HG02763 (cell line): ENCODE measurements at regions not wholly inside any gene's neighbourhood (a gene's known extent, or its start where the extent isn't known, plus 50 kb on each side); places are given as distances from the start of the nearest gene placed in this dataset.

Source experiments
- ATAC-seq: cut with Tn5 transposase; IDR thresholded peaks from one replicate; pipeline ENCODE4 v1.9.1; 2021; ENCODE audit warnings: mild to moderate bottlenecking, moderate library complexity; ENCODE audit not compliant: unreplicated experiment

DNA sequence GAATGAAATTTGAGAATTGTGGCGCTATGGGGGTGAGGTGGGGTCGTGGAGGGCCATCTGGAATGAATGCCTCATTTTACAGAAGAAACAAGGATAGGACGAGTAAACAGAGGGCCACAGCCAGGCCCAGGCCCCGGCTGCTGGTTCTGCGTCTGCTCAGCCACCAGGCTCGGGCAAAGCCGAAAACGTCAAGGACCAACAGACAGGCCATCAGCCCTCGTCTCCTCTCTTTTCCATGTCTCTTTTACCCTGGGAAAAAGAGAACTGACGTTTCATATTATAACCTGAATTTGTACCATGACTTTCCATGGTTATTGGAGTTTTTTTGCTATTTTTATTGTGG is 212.4 kb upstream of the ARID1B start:
- no peak for ATAC-seq

DNA sequence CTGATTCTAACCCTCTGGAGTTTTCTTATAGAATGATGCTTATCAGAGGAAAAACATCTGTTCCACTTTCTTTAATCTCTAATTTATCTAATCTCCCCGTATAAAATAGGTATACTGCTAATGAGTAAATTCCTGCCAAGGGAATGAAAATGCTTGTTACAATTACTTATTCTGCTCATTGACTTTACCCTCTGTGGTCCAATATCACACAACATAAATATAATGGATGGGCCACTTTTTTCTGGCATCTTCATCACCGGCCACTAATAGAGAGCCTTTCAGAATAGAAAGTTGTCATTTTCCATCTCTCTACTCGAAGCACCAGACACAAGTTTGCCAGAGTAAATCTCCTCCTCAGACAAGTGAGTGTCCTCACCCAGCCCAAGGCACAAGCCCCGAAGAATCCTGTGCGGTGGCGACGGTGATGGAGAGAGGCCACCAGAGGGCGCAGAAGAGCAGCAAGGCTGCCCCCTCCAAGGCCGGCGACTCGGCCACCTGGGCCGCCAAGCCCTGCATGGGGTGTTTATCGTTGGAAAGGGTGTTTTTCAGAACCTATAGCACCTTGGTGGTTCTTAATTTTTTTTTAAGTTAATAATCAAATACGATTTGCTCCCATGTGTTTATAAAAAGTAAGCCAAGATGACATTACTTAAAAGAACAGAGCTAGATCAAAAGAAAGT is 212.9 kb upstream of the ARID1B start:
- ATAC-seq, result peak; percentile 93

DNA sequence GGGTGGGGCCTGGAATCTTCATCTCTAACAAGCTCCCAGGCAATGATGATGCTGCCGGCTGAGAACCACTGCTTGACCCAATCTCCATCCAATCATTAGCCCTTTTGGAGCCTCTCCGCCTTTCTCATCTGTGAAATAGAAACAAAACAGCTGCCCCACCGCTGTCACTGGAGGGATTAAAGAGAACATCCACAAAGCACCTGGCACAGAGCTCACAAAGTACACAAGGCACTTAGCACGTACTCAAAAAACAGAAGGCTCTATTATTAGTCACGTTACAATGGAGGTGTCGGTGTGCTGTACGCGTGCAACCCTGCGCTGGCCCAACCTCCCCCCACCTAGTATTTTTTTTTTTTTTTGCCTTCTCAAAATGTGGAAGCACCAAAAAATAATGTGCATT is 213.5 kb upstream of the ARID1B start:
- no peak for ATAC-seq

DNA sequence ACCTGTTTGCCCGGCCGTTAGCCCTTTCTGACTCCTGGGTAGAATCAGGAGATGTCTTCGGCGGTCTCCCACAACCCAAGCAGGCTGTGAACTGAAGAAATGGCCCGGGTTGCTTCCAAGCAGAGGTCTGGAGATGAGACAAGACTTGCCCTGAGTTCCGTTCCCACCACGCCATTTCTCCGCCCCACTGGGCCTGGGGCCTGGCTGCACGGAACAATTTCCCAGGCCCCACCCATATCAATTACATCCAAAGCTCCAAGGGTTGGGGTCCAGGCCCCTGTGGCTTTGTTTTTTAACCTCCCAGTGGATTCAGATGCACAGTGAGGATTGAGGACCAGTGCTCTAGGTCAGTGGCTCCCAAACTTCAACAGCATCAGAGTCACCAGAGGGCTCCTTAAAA is 214.5 kb upstream of the ARID1B start:
- ATAC-seq, result no peak

DNA sequence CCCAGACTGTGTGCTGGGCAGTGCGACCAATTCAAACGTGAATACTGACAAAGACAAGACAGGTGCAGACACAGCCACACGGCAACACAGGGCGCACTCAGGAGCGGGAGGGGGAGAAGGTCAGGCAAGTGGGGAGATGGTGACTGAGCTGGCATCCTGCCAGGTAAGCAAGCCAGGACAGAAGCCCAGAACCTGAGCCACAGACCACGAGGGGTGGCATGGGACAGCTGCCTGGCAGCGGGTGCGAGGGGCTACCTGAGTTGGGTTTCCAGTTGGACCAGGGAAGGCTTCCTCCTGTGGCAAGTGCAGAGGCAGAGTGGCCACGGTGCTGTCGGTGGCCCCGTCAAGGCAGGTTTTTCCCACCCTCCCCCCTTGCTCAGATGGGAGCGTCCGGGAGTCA is 215.2 kb upstream of the ARID1B start:
- no peak for ATAC-seq

DNA sequence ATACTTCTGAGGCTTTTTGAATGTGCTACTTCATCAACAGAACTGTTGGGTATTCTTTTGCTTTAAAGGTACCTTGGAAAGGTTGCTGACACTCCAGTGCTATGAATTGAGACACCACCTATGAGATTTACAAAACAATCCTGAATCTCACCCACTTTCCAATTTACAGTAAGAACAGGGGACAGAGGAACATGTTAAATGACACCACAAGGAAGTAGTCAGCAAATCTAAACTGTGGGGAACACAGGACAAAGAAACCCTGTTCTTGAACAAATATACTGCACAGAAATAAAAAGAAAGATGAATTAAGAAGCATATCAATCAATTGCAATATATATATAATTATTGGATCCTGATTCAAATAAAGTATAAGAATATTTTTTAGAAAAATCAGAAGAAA is 216.7 kb upstream of the ARID1B start:
- no peak for ATAC-seq

DNA sequence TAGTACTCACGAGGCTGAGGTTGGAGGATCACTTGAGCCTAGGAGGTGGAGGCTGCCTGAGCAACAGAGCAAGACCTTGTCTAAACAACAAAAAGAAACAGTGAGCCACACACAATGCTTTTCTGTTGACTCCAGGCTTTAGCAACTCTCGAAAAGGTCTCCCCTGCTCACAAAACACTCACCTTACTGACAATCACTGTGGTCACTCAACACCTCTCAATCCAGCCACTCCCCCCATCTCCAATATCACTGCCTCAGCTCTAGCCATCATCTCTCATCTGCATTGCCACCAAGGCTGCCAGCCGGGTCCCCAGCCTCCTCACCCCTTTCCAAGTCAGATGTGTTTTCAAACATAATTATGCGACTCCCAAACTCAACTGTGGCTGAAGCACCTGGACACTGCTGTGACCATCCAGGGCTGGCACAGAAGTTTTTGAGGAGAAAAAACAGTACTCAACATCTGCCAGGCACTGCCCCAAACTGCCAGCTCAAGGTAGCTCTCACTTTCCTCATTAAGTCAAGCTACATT is 218.0 kb upstream of the ARID1B start:
- ATAC-seq, result no peak

DNA sequence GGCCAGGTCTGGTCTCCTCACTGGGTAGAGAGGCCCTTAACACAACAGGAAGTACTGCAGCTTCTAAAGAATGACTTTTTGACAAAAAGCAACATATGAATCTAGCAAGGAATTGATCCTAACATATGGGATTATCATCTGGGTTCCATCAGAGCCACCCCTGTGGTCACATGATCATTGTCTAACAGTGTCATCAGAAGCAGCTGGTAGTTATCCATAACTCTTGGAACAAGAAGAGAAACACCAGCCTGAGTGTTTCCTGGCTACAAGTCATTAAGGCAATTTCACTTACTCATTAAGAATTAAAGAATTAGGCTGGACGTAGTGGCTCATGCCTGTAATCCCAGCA is 219.3 kb upstream of the ARID1B start:
- no peak for ATAC-seq

DNA sequence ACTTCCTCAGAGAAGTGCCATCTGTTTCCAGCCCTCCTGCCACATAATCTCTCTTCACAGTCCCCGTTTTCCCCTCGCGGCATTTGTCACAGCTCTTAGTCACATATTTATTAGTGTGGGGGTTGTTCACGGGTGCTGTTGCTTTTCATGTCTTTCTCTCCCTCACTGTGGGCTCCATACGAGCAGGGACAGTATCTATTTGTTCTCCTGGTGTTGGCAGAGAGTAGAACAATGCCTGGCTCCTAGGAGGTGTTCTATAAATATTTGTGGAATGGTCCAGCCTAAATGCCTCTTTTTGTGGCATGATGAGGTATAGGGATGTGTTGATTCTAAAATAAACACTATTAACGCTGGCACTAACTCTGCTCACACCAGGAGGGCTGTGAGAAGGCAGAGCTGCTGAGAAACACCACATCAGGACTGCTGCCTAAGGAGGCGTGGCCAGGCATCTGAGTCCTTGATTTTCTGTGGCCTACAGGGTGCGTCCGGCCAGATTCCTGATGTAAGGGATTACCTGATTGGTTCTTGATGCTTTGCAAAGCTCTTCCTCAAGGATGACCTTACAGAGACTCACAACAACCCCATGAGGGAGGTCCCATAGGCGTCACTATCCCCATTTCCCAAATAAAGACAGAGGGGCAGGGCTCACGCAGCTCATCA is 219.8 kb upstream of the ARID1B start:
- ATAC-seq, result no peak

DNA sequence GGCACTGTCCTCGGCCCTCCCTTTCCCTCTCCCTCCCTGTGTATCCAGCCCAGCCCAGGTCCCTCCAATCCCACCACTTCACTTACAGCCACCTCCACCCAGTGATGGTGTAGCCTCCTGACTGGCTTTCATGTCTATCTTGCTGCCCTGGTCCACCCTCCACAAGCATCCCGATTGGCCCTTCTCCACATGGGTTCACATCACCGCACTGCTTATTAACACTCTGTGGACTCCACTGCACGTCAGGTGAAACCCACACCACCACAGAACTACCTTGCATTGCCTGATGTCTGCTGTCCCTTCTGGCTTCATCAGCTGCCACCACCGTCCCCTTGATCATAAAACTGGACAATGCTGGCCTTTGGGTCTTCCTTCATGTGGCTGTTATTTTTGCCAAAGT is 220.4 kb upstream of the ARID1B start:
- ATAC-seq, result no peak

DNA sequence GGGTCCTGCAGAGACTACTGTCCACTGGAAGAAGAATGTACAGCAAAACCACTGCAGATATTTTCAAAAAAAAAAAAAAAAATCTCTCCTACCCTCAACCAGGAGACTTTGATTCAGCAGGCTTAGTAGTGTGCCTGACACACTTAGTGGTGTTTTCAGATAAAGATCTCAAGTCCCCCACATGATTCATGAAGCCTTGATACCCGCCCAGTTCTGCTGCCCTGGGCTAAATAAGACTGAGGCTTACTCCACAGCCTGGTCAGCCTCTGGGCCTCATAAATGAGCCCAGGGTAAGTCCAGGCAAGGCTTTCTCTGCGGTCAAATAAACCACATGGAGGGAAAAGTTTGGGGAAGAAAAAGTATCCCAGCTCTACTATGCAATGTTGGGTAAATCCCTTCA is 222.1 kb upstream of the ARID1B start:
- ATAC-seq, result no peak

DNA sequence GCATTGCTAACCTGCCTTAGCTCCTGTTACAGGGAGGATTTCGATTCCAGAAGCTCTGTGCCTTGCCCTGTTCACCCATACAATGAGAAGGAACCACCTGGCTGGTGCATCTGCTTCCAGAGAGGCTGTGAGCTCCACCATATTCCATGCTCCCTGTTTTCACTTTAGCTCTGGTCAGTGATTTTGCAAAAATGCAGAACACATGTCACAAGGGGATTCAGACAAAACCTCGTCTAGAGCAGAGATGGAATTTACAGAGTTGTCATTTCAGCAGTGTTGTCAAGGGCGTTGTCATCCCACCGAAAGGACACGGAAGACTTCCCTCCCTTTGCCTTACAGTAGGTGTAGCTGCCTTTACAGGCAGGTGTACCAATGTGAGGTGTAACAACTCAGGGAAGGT is 223.0 kb upstream of the ARID1B start:
- no peak for ATAC-seq

DNA sequence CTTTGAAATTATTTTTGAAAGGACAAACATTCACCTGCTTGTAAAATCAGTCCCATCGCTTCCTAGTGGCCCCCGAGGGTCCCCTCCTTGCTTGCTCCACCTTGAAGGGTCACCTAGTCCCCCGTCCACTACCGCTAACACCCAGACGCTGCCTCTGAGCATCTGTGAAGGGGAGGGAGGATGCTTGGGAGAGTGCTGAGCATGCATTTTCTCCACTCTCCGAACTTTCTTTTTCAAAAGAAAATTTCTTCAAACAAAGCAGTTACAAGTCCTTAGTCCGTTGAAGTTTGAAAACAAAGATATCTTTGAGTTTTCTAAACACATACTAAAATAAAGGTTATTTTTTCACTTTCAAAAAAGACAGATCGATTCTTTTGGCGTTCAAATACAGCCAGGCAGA is 224.3 kb upstream of the ARID1B start:
- ATAC-seq, result no peak

DNA sequence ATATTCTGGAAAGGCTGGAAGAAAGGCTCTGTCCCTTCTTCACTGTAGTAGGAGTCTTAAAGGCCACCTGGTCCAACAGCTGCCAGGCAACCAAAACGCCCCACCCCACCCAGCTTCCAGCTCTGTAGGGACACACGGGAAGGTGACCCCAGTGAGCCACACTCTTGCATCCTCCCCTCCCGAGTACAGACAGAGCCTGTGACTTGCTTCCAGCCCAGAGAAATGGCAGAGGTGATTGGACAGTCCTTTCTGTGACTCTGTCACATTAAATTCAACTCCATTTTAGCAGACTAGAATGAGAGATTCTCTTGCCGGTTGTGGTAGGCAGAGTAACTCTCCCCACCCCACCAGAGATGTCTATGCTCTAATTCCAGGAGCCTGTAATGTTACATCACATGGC is 226.2 kb upstream of the ARID1B start:
- ATAC-seq, result no peak

DNA sequence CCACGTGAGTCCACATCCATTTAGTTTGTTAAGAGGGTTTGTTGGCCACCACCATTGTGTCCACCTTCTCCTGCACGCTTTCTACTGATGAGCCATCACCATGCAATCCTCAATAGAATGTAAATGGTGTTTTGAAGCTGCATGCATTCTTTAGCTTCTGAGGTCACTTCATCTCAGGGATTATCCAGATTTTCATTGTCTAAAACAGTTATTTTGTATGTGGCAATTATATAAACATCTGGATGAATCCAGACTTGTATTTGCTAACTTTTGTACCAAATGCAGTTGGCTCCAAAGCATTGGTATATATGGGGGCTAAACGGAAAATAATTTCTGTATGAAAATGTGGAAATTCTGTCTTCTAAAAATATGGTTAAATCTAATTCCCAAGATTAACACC is 231.2 kb upstream of the ARID1B start:
- ATAC-seq, result no peak

DNA sequence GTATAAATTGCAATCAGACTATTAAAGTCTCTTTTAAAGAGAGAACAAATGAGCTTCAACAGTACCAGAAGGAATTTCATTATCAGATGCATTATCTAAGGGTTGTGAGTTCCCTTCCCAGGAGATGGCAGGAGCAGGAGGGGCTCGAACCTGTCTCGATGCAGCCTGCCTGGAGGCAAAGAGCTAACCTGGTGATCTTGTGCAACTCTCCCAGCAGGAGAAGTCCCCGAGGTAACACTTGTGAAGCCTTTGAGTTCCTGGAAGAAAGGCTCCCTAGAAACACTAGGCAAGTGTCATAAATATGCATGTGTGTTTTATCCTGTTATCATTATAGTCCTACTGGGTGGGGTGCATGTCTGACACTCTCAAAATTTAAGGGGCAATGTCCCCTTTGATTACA is 232.2 kb upstream of the ARID1B start:
- ATAC-seq, result no peak

DNA sequence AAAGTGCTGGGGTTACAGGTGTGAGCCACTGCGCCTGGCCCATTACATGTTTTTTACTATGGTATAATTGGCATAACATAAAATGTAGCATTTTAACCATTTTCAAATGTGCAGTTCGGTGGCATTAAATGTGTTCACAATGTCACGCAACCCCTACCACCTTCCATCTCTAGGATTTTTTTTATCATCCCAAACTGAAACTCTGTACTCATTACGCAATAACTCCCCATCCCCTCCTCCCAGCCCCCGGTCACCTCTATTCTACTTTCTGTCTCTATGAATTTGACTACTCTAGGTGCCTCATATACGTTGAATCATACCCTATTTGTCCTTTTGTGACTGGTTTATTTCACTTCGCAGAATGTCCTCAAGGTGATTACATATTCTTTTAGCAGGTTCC is 233.1 kb upstream of the ARID1B start:
- no peak for ATAC-seq

DNA sequence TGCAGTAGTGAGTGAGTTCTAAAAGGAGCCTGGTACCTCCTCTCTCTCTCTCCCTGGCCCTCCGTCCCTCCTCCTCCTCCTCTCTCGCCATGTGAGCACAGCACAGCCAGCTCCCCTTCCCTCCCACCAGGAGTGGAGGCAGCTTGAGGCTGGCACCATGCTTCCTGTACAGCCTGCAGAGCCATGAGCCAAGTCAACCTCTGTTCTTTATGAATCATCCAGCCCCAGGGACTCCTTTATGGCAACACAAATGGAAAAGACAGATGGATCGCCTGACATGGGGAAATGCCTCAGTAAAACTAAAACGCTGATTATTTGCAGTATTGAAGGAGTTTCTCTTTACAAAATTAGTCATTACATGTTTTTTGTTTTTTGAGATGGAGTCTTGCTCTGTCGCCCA is 233.7 kb upstream of the ARID1B start:
- no peak for ATAC-seq

DNA sequence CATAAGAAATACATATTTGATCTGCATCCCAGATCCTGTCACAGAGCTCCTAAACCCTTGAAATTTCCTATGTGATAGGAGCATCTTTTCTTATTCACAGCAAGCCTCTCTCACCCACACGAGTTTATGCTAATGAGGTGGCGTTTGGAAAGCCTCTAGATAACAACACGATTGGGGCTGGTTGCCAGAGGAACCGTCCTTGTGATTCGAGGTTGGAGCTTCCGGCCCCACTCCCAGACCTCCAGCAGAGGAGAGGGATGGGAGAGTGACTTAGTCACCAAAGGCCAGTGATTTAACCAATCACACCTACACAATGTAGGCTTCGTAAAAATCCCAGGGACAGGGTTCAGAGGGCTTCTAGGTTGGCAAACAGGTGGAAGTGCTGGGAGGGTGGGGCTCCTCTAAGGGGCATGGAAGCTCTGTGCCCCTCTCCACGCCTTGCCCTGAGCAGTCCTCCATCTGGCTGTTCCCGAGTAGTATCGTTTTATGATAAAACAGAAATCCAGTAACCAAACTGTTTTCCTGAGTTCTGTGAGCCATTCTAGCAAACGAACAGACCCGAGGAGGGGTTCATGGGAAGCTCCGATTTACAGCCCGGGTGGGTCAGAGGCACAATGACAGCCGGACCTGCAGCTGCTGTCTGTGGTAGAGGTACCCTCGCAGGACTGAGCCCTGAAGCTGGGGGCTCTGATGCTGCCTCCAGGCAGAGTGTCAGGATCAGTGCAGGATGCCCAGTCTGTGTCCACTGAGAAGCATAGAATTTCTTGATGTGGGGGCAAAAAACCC is 238.1 kb upstream of the ARID1B start:
- ATAC-seq, result no peak

DNA sequence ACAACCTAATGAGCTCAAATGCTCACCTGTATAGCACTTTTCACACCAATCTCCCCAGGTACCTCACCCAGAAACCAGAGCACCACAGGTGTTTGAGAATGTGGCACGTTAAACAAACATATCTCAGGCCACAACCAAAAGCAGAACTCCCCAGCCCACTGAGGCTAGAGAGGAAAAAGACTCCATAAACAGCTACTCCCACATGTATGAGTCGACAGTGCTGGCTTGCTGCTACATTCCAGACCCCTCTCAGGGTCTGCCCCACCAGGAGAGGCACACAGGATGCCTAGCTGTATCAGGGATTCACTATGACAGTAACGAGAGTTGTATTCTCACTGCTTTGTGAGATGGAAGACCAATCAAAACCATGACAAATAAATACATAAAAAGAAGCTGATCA is 242.6 kb upstream of the ARID1B start:
- ATAC-seq, result no peak

DNA sequence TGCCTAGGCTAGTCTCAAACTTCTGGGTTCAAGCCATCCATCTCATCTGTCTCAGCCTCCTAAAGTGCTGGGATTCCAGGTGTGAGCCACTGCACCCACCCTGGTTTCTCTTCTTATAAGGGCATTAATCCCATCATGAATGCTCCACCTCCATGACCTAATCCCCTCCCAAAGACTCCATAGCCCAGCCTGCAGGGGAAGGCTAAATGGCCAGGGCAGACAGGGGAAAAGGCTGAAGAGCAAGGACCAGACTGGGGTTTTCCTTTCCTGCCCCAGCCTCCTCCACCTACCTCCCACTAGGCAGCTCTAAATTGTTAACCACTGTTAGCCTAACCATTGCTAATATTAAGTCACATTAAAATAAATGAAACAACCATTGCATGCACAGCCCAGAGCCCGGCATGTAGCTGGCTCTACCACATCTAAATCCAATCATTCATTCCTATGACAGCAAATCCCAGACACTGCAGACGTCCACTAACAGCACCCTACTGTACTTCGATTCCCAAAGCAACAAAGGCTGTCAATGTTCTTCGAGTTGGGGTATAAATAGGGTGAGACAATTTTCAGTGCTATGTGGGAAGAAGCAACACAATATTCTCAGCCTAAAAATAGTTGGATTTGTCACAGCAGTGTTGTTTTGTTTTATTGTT is 243.2 kb upstream of the ARID1B start:
- ATAC-seq, result no peak

DNA sequence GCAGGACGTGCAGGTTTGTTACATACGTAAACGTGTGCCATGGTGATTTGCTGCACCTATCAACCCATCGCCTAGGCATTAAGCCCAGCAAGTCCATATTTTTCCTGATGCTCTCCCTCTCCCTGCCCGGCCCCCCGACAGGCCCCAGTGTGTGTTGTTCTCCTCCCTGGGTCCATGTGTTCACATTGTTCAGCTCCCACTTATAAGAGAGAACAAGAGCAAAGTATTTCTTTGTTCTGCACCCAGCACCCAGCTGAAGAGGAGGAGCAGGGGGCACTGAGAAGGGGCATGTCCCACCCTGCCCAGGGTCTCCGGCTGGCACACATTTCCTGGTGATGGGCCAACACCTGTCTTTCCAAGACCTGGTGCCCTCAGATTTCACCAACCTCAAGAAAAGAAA is 251.1 kb upstream of the ARID1B start:
- no peak for ATAC-seq
